ENCODE measurements at regions not wholly inside any gene's neighbourhood (a gene's known extent, or its start where the extent isn't known, plus 50 kb on each side); places are given as distances from the start of the nearest gene placed in this dataset.
"Not testable (repeated sequence)": the region's sequence is repeated elsewhere in the genome, so short reads cannot be mapped to it uniquely, and the experiment has no call there.

- DNase-seq (ENCODE audit: low read depth), result no peak
These were observed 77.1 kb upstream of the RAPH1 start for GRCh38 chr2:203612246-203612645.

GRCh38 chr2:203619267-203619878, 84.3 kb upstream of the RAPH1 start:
- no peak for DNase-seq (ENCODE audit: low read depth)
- no peak overlapping the region for H3K4me3 ChIP-seq (ENCODE audit: low read length)
- no peak for TF ChIP-seq CTCF (IDR thresholded peaks at IDR 0.05; ENCODE audit: insufficient read depth, low read depth, low read length, missing control alignments)

More at GRCh38 chr2:203612246-203612645, 77.1 kb upstream of the RAPH1 start:
- no peak overlapping the region for H3K4me3 ChIP-seq (ENCODE audit: low read length)
- TF ChIP-seq CTCF (IDR thresholded peaks at IDR 0.05; ENCODE audit: insufficient read depth, low read depth, low read length, missing control alignments), result no peak

- DNase-seq (ENCODE audit: low read depth), result no peak
- H3K4me3 ChIP-seq (ENCODE audit: low read length), result no peak overlapping the region
- TF ChIP-seq CTCF (IDR thresholded peaks at IDR 0.05; ENCODE audit: insufficient read depth, low read depth, low read length, missing control alignments), result no peak
These were observed 84.4 kb upstream of the CD28 start for GRCh38 chr2:203621981-203622515.

GRCh38 chr2:203623096-203623495, 83.3 kb upstream of the CD28 start:
- no peak overlapping the region for H3K4me3 ChIP-seq (ENCODE audit: low read length)
- TF ChIP-seq CTCF (IDR thresholded peaks at IDR 0.05; ENCODE audit: insufficient read depth, low read depth, low read length, missing control alignments), result no peak
- peak; percentile 95 for DNase-seq (ENCODE audit: low read depth)

GRCh38 chr2:203623661-203624060, 82.8 kb upstream of the CD28 start:
- no peak for TF ChIP-seq CTCF (IDR thresholded peaks at IDR 0.05; ENCODE audit: insufficient read depth, low read depth, low read length, missing control alignments)
- H3K4me3 ChIP-seq (ENCODE audit: low read length), result no peak overlapping the region
- peak; percentile 13 for DNase-seq (ENCODE audit: low read depth)

GRCh38 chr2:203625701-203626100, 80.7 kb upstream of the CD28 start:
- no peak overlapping the region for H3K4me3 ChIP-seq (ENCODE audit: low read length)
- no peak for TF ChIP-seq CTCF (IDR thresholded peaks at IDR 0.05; ENCODE audit: insufficient read depth, low read depth, low read length, missing control alignments)
- DNase-seq (ENCODE audit: low read depth), result no peak

GRCh38 chr2:203626247-203626646, 80.2 kb upstream of the CD28 start:
- not testable (repeated sequence) for H3K4me3 ChIP-seq (ENCODE audit: low read length); DNase-seq (ENCODE audit: low read depth)
